IgD-negative memory B cell (primary cell): ENCODE measurements at regions not wholly inside any gene's neighbourhood (a gene's known extent, or its start where the extent isn't known, plus 50 kb on each side); places are given as distances from the start of the nearest gene placed in this dataset.

ENCODE experiments used
- H3K27ac Mint-ChIP-seq, 3 donors: one replicate each; pipeline ENCODE4 v1.8.0; 2020 to 2022; ENCODE audit warnings: mild to moderate bottlenecking in 3 of 3, mixed read lengths in 3 of 3, moderate library complexity in 1 of 3
- H3K27me3 Mint-ChIP-seq: one replicate; pipeline ENCODE4 v1.8.0; 2021; ENCODE audit warnings: mixed read lengths
- H3K36me3 Mint-ChIP-seq: one replicate; pipeline ENCODE4 v1.8.0; 2020; ENCODE audit warnings: mild to moderate bottlenecking, mixed read lengths
- H3K4me1 Mint-ChIP-seq, 3 donors: one replicate each; pipeline ENCODE4 v1.8.0; 2020 to 2022; ENCODE audit warnings: mixed read lengths in 3 of 3, mild to moderate bottlenecking in 1 of 3
- H3K4me3 Mint-ChIP-seq, 4 donors: one replicate each; pipeline ENCODE4 v1.8.0; 2020 to 2022; ENCODE audit warnings: mild to moderate bottlenecking in 4 of 4, mixed read lengths in 4 of 4, moderate library complexity in 3 of 4
- H3K9me3 Mint-ChIP-seq, 3 donors: one replicate each; pipeline ENCODE4 v1.8.0; 2020 to 2021; ENCODE audit warnings: mixed read lengths in 3 of 3, mild to moderate bottlenecking in 1 of 3

- Mint-ChIP-seq H3K9me3 (peaks cover 0 to 5% (median 2%) of the 10 kb centered on the region in 3 donors), H3K27me3 (no peaks in the 10 kb centered on the region), H3K4me3 (no peak overlapping the region), H3K27ac (no peak overlapping the region), H3K36me3 (no peaks in the 10 kb centered on the region), H3K4me1 (no peaks in the 10 kb centered on the region)
These were observed 1652.0 kb downstream of the NCAM2 start for GRCh38 chr21:22650226-22650625.

- Mint-ChIP-seq H3K4me1 (no peaks in the 10 kb centered on the region), H3K27me3 (no peaks in the 10 kb centered on the region), H3K27ac (no peak overlapping the region), H3K36me3 (no peaks in the 10 kb centered on the region), H3K4me3 (no peak overlapping the region), H3K9me3 (peaks cover 0 to 3% (median 0%) of the 10 kb centered on the region in 3 donors)
These were observed 1659.6 kb downstream of the NCAM2 start for GRCh38 chr21:22657781-22658180.

- no peaks in the 10 kb centered on the region for H3K36me3 Mint-ChIP-seq
- peaks cover 0 to 3% (median 2%) of the 10 kb centered on the region in 3 donors for H3K9me3 Mint-ChIP-seq
These were observed 1671.9 kb downstream of the NCAM2 start for GRCh38 chr21:22670148-22670547.

GRCh38 chr21:22679207-22679606 is 1681.0 kb downstream of the NCAM2 start:
- Mint-ChIP-seq H3K27ac (no peak overlapping the region), H3K9me3 (peaks cover 5 to 9% (median 6%) of the 10 kb centered on the region in 3 donors), H3K27me3 (no peaks in the 10 kb centered on the region)

More at GRCh38 chr21:22670148-22670547, 1671.9 kb downstream of the NCAM2 start:
- Mint-ChIP-seq H3K27ac (no peak overlapping the region), H3K27me3 (no peaks in the 10 kb centered on the region), H3K4me1 (no peaks in the 10 kb centered on the region), H3K4me3 (no peak overlapping the region)

GRCh38 chr21:22691658-22692057 is 1693.4 kb downstream of the NCAM2 start:
- Mint-ChIP-seq H3K27me3 (no peaks in the 10 kb centered on the region), H3K4me3 (no peak overlapping the region), H3K27ac (no peak overlapping the region), H3K9me3 (peaks cover 2 to 16% (median 4%) of the 10 kb centered on the region in 3 donors), H3K4me1 (no peaks in the 10 kb centered on the region), H3K36me3 (no peaks in the 10 kb centered on the region)

More at GRCh38 chr21:22679207-22679606, 1681.0 kb downstream of the NCAM2 start:
- no peaks in the 10 kb centered on the region for H3K4me1 Mint-ChIP-seq
- no peak overlapping the region for H3K4me3 Mint-ChIP-seq
- peaks cover 3% of the 10 kb centered on the region for H3K36me3 Mint-ChIP-seq

- Mint-ChIP-seq H3K9me3 (peaks cover 0 to 2% (median 1%) of the 10 kb centered on the region in 3 donors), H3K27ac (no peak overlapping the region)
These were observed 1705.3 kb downstream of the NCAM2 start for GRCh38 chr21:22703521-22703920.

GRCh38 chr21:22710721-22711120 is 1712.5 kb downstream of the NCAM2 start:
- Mint-ChIP-seq H3K4me1 (no peaks in the 10 kb centered on the region), H3K27me3 (no peaks in the 10 kb centered on the region), H3K27ac (no peak overlapping the region), H3K9me3 (peaks cover 2 to 11% (median 3%) of the 10 kb centered on the region in 3 donors), H3K4me3 (no peak overlapping the region), H3K36me3 (peaks cover 1% of the 10 kb centered on the region)

More at GRCh38 chr21:22703521-22703920, 1705.3 kb downstream of the NCAM2 start:
- Mint-ChIP-seq H3K27me3 (no peaks in the 10 kb centered on the region), H3K4me3 (no peak overlapping the region), H3K36me3 (peaks cover 1% of the 10 kb centered on the region), H3K4me1 (no peaks in the 10 kb centered on the region)

GRCh38 chr21:22711636-22712035 is 1713.4 kb downstream of the NCAM2 start:
- peaks cover 1% of the 10 kb centered on the region for H3K36me3 Mint-ChIP-seq
- H3K4me1 Mint-ChIP-seq: no peaks in the 10 kb centered on the region
- no peak overlapping the region for H3K27ac Mint-ChIP-seq
- H3K9me3 Mint-ChIP-seq: peaks cover 2 to 11% (median 3%) of the 10 kb centered on the region in 3 donors
- H3K4me3 Mint-ChIP-seq: no peak overlapping the region
- H3K27me3 Mint-ChIP-seq: no peaks in the 10 kb centered on the region

GRCh38 chr21:22725436-22725835 is 1727.2 kb downstream of the NCAM2 start:
- Mint-ChIP-seq H3K9me3 (peaks cover 1 to 7% (median 2%) of the 10 kb centered on the region in 3 donors), H3K36me3 (no peaks in the 10 kb centered on the region), H3K4me1 (no peaks in the 10 kb centered on the region), H3K27ac (no peak overlapping the region), H3K27me3 (no peaks in the 10 kb centered on the region), H3K4me3 (no peak overlapping the region)

- no peaks in the 10 kb centered on the region for H3K36me3 Mint-ChIP-seq
- no peaks in the 10 kb centered on the region for H3K4me1 Mint-ChIP-seq
- no peak overlapping the region for H3K4me3 Mint-ChIP-seq
- no peak overlapping the region for H3K27ac Mint-ChIP-seq
- H3K27me3 Mint-ChIP-seq: no peaks in the 10 kb centered on the region
- peaks cover 2 to 7% (median 4%) of the 10 kb centered on the region in 3 donors for H3K9me3 Mint-ChIP-seq
These were observed 1729.9 kb downstream of the NCAM2 start for GRCh38 chr21:22728091-22728490.

- no peaks in the 10 kb centered on the region for H3K27me3 Mint-ChIP-seq
- no peaks in the 10 kb centered on the region for H3K36me3 Mint-ChIP-seq
- peaks cover 4% of the 10 kb centered on the region in 3 donors for H3K9me3 Mint-ChIP-seq
- no peak overlapping the region for H3K4me3 Mint-ChIP-seq
- H3K27ac Mint-ChIP-seq: no peak overlapping the region
- no peaks in the 10 kb centered on the region for H3K4me1 Mint-ChIP-seq
These were observed 1744.9 kb downstream of the NCAM2 start for GRCh38 chr21:22743085-22743484.

GRCh38 chr21:22754746-22755145 is 1756.5 kb downstream of the NCAM2 start:
- Mint-ChIP-seq H3K4me1 (no peaks in the 10 kb centered on the region), H3K36me3 (no peaks in the 10 kb centered on the region), H3K4me3 (no peak overlapping the region), H3K27ac (no peak overlapping the region), H3K9me3 (no peaks in the 10 kb centered on the region), H3K27me3 (no peaks in the 10 kb centered on the region)

- Mint-ChIP-seq H3K27ac (no peak overlapping the region), H3K27me3 (no peaks in the 10 kb centered on the region), H3K9me3 (peaks cover 0 to 2% (median 0%) of the 10 kb centered on the region in 3 donors), H3K36me3 (no peaks in the 10 kb centered on the region), H3K4me1 (no peaks in the 10 kb centered on the region), H3K4me3 (no peak overlapping the region)
These were observed 1760.3 kb downstream of the NCAM2 start for GRCh38 chr21:22758478-22758877.

- no peaks in the 10 kb centered on the region for H3K36me3 Mint-ChIP-seq
- no peak overlapping the region for H3K27ac Mint-ChIP-seq
- no peak overlapping the region for H3K4me3 Mint-ChIP-seq
- H3K27me3 Mint-ChIP-seq: no peaks in the 10 kb centered on the region
- no peaks in the 10 kb centered on the region for H3K4me1 Mint-ChIP-seq
- H3K9me3 Mint-ChIP-seq: peaks cover 2 to 4% (median 3%) of the 10 kb centered on the region in 3 donors
These were observed 1764.3 kb downstream of the NCAM2 start for GRCh38 chr21:22762463-22762862.

- Mint-ChIP-seq H3K36me3 (no peaks in the 10 kb centered on the region), H3K4me1 (no peaks in the 10 kb centered on the region), H3K9me3 (peaks cover 2 to 4% (median 3%) of the 10 kb centered on the region in 3 donors), H3K4me3 (no peak overlapping the region), H3K27me3 (no peaks in the 10 kb centered on the region), H3K27ac (no peak overlapping the region)
These were observed 1765.2 kb downstream of the NCAM2 start for GRCh38 chr21:22763442-22763841.

- peaks cover 2 to 4% (median 3%) of the 10 kb centered on the region in 3 donors for H3K9me3 Mint-ChIP-seq
- H3K27ac Mint-ChIP-seq: no peak overlapping the region
- H3K4me3 Mint-ChIP-seq: no peak overlapping the region
- H3K36me3 Mint-ChIP-seq: no peaks in the 10 kb centered on the region
- no peaks in the 10 kb centered on the region for H3K4me1 Mint-ChIP-seq
- H3K27me3 Mint-ChIP-seq: no peaks in the 10 kb centered on the region
These were observed 1766.0 kb downstream of the NCAM2 start for GRCh38 chr21:22764222-22764621.
